Trophoblast cell (in vitro differentiated cells and primary cell): ENCODE measurements at regions not wholly inside any gene's neighbourhood (a gene's known extent, or its start where the extent isn't known, plus 50 kb on each side); places are given as distances from the start of the nearest gene placed in this dataset.
A peak's percentile ranks its signal among the peaks of the same experiment; 100 is the strongest.

Experiments used
- DNase-seq, 2 donors: peaks; one replicate each; pipeline ENCODE4 v3.0.0-alpha.2; 2016
- H2AFZ ChIP-seq: 2 replicates; pipeline ENCODE4 v1.6.1; 2013; ENCODE audit warnings: low read length, moderate library complexity, mild to moderate bottlenecking; ENCODE audit not compliant: insufficient read depth, poor library complexity
- H2AK5ac ChIP-seq: 2 replicates; pipeline ENCODE4 v1.6.1; 2013; ENCODE audit warnings: mild to moderate bottlenecking, low read length
- H2BK120ac ChIP-seq: 2 replicates; pipeline ENCODE4 v1.6.1; 2013; ENCODE audit warnings: low read length, mild to moderate bottlenecking, moderate library complexity; ENCODE audit not compliant: insufficient read depth, poor library complexity
- H2BK12ac ChIP-seq: 2 replicates; pipeline ENCODE4 v1.6.1; 2013; ENCODE audit warnings: mild to moderate bottlenecking, low read length, moderate library complexity
- H2BK5ac ChIP-seq: 2 replicates; pipeline ENCODE4 v1.6.1; 2013; ENCODE audit warnings: low read length, low read depth, moderate library complexity, mild to moderate bottlenecking; ENCODE audit not compliant: poor library complexity
- H3K14ac ChIP-seq: 2 replicates; pipeline ENCODE4 v1.6.1; 2013; ENCODE audit warnings: mild to moderate bottlenecking, low read length
- H3K18ac ChIP-seq: 2 replicates; pipeline ENCODE4 v1.6.1; 2013; ENCODE audit warnings: mild to moderate bottlenecking, low read length
- H3K23ac ChIP-seq: 2 replicates; pipeline ENCODE4 v1.6.1; 2013; ENCODE audit warnings: low read length
- H3K27ac ChIP-seq: 2 replicates; pipeline ENCODE4 v1.5.1; 2013; ENCODE audit warnings: low read depth, mild to moderate bottlenecking, inconsistent platforms, low read length, moderate library complexity
- H3K27me3 ChIP-seq: 2 replicates; pipeline ENCODE4 v1.6.1; 2013; ENCODE audit warnings: inconsistent platforms, mild to moderate bottlenecking, low read length, moderate library complexity; ENCODE audit not compliant: insufficient read depth
- H3K36me3 ChIP-seq, 2 experiments: 1 replicate in 1 of 2; 2 replicates in 1 of 2; pipeline ENCODE4 v1.6.1; 2013; ENCODE audit warnings: low read length in 2 of 2, mild to moderate bottlenecking in 2 of 2, moderate library complexity in 1 of 2; ENCODE audit not compliant: insufficient read depth in 2 of 2, control insufficient read depth in 1 of 2
- H3K4ac ChIP-seq: 2 replicates; pipeline ENCODE4 v1.6.1; 2013; ENCODE audit warnings: low read depth, mild to moderate bottlenecking, low read length, moderate library complexity
- H3K4me1 ChIP-seq, 2 experiments: 1 replicate in 1 of 2; 2 replicates in 1 of 2; pipeline ENCODE4 v1.6.1; 2013; ENCODE audit warnings: low read length in 2 of 2, mild to moderate bottlenecking in 2 of 2, moderate library complexity in 1 of 2; ENCODE audit not compliant: insufficient read depth in 2 of 2, control insufficient read depth in 1 of 2
- H3K4me2 ChIP-seq: 2 replicates; pipeline ENCODE4 v1.6.1; 2013; ENCODE audit warnings: inconsistent platforms, mild to moderate bottlenecking, low read length, moderate library complexity
- H3K4me3 ChIP-seq: 2 replicates; pipeline ENCODE4 v1.5.1; 2013; ENCODE audit warnings: mild to moderate bottlenecking, low read depth, low read length, inconsistent platforms
- H3K79me1 ChIP-seq: one replicate; pipeline ENCODE4 v1.6.1; 2013; ENCODE audit warnings: low read length
- H3K79me2 ChIP-seq: 2 replicates; pipeline ENCODE4 v1.6.1; 2013; ENCODE audit warnings: low read length, mild to moderate bottlenecking; ENCODE audit not compliant: control insufficient read depth, insufficient read depth, poor library complexity
- H3K9ac ChIP-seq: 2 replicates; pipeline ENCODE4 v1.6.1; 2013; ENCODE audit warnings: mild to moderate bottlenecking, low read length
- H3K9me3 ChIP-seq: 2 replicates; pipeline ENCODE4 v1.6.1; 2013; ENCODE audit warnings: low read depth, mild to moderate bottlenecking, control low read depth, inconsistent platforms, low read length; ENCODE audit not compliant: insufficient read depth
- H4K12ac ChIP-seq: 2 replicates; pipeline ENCODE4 v1.6.1; 2013; ENCODE audit warnings: low read depth, mild to moderate bottlenecking, low read length, moderate library complexity
- H4K8ac ChIP-seq: 2 replicates; pipeline ENCODE4 v1.6.1; 2013; ENCODE audit warnings: low read depth, mild to moderate bottlenecking, low read length, moderate library complexity
- H4K91ac ChIP-seq: one replicate; pipeline ENCODE4 v1.6.1; 2013; ENCODE audit warnings: low read depth, mild to moderate bottlenecking, low read length, moderate library complexity
- WGBS: extraction: QIAGEN DNeasy Blood & Tissue Kit; methylation state at CpG from one replicate; pipeline ENCODE4 v1.1.7; 2013; ENCODE audit warnings: missing lambda C conversion rate; ENCODE audit not compliant: insufficient read length, insufficient coverage; ENCODE audit errors: extremely low coverage; 5-methylcytosine and 5-hydroxymethylcytosine counted together

DNA sequence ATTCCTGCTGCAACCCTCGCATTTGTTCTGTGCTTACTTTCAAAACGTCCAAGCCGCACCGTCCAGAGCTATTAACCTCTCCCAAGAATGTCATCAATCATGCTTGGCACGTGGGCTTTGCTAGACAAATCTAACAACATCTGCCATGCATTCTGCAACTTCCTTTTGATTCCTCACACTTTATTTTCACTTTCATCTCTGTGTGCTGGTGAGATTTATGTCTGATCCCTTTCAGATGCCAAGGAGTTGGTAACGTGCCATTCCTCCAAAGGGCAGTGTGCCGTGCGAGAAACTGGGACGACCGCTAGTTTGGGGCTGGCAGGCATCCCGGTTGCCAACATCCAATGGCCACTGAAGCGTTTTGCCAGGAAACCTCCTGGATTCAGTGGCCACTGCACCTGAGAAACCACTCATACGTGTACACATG, 230.0 kb upstream of the PARD3B start:
- H2AK5ac ChIP-seq = no peak overlapping the region
- H3K27me3 ChIP-seq = no peaks in the 10 kb centered on the region
- no peak overlapping the region for H4K12ac ChIP-seq
- H4K8ac ChIP-seq = no peak overlapping the region
- H3K4me2 ChIP-seq = no peak overlapping the region
- H3K27ac ChIP-seq = no peak overlapping the region
- no peaks in the 10 kb centered on the region for H3K9me3 ChIP-seq
- no peaks in the 10 kb centered on the region for H3K79me1 ChIP-seq
- no peaks in the 10 kb centered on the region for H3K36me3 ChIP-seq
- no peak overlapping the region for H2BK12ac ChIP-seq
- no peak overlapping the region for H3K4ac ChIP-seq
- H3K4me1 ChIP-seq = no peaks in the 10 kb centered on the region
- no peak overlapping the region for H2AFZ ChIP-seq
- H3K23ac ChIP-seq = no peak overlapping the region
- no peak overlapping the region for H2BK120ac ChIP-seq
- no peak overlapping the region for H3K14ac ChIP-seq
- no peak overlapping the region for H3K4me3 ChIP-seq
- H3K79me2 ChIP-seq = no peaks in the 10 kb centered on the region
- H3K9ac ChIP-seq = no peak overlapping the region
- no peak overlapping the region for H4K91ac ChIP-seq
- H3K18ac ChIP-seq = no peak overlapping the region
- H2BK5ac ChIP-seq = no peak overlapping the region
- no CpG with 5 or more reads among the region's 13 CpGs for WGBS
- DNase-seq = peak in 1 of 2 donors; percentile 46

DNA sequence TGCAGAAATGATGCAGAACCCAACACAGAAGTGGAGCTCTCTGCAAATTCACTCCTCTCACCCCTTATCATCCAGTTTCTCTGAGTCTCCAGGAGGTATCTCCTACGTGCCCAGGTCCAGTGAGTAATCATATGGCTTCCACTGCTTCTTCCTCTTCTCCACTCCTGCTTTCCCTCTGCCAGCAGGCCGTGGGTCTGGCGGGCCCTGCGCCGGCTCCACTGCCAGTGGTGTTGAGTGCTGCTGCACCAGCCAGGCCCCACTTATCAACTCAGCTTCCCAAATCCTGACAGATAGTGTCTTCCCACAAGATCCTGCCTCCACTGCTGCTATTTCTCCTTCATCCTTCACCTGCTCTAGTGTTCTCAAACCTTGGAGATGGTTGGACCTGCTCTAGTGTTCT, 227.6 kb upstream of the PARD3B start:
- H3K9me3 ChIP-seq = no peaks in the 10 kb centered on the region
- H3K27me3 ChIP-seq = no peaks in the 10 kb centered on the region
- no CpG with 5 or more reads among the region's 5 CpGs for WGBS
- H3K4me2 ChIP-seq = no peak overlapping the region
- H3K4ac ChIP-seq = no peak overlapping the region
- no peak overlapping the region for H4K12ac ChIP-seq
- no peak for DNase-seq
- no peak overlapping the region for H4K91ac ChIP-seq
- H2BK12ac ChIP-seq = no peak overlapping the region
- no peak overlapping the region for H3K18ac ChIP-seq
- no peak overlapping the region for H4K8ac ChIP-seq
- no peak overlapping the region for H3K4me3 ChIP-seq
- H3K27ac ChIP-seq = no peak overlapping the region
- no peaks in the 10 kb centered on the region for H3K79me1 ChIP-seq
- H2AFZ ChIP-seq = no peak overlapping the region
- no peak overlapping the region for H2AK5ac ChIP-seq
- no peak overlapping the region for H2BK120ac ChIP-seq
- H3K36me3 ChIP-seq = no peaks in the 10 kb centered on the region
- no peaks in the 10 kb centered on the region for H3K79me2 ChIP-seq
- H3K4me1 ChIP-seq = no peaks in the 10 kb centered on the region
- no peak overlapping the region for H3K9ac ChIP-seq
- no peak overlapping the region for H3K23ac ChIP-seq
- no peak overlapping the region for H2BK5ac ChIP-seq
- H3K14ac ChIP-seq = no peak overlapping the region

DNA sequence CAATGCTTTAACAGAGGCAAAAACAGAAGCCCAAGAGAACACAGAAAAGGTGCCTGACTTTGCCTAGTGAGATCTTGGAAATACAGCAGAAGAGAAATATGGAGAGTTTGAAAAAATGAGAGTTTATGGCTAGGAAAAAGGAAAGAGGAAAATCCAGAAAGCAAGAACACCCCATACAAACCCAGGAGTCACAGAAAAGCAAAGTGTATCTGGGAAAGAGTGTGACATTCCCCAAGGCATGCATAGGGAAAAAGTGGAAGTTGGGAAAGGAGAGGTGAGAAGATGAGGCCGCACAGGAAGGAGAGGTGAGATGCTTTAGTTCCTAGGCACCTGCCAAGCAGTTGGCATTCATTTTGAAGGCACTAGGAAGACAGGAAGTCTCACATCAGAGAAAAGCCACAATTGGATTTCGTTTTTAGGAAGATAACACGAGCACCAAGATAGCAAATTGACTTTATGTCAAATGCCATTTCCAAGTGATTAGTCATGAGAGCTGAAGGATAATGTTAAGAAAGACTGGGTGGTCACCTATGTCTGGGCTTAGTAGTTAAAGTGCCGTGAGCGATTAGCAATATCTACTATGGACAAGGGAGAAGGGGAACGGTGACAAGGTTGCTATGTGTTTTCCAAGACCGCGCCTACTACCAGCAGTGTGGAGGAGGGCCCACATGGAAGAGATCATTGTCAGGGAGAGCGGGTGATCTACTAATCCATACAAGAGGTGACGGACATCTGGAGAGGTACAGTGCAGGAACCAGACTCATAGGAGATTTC, 224.1 kb upstream of the PARD3B start:
- H3K36me3 ChIP-seq = no peaks in the 10 kb centered on the region
- H2AK5ac ChIP-seq = no peak overlapping the region
- no peak overlapping the region for H3K9ac ChIP-seq
- no peak overlapping the region for H2AFZ ChIP-seq
- H3K23ac ChIP-seq = no peak overlapping the region
- DNase-seq = peak; percentile 66 to 73
- no peak overlapping the region for H3K14ac ChIP-seq
- no peak overlapping the region for H3K18ac ChIP-seq
- no CpG with 5 or more reads among the region's 10 CpGs for WGBS
- no peak overlapping the region for H3K4me3 ChIP-seq
- H3K4ac ChIP-seq = no peak overlapping the region
- H2BK12ac ChIP-seq = no peak overlapping the region
- H3K27ac ChIP-seq = no peak overlapping the region
- no peak overlapping the region for H4K91ac ChIP-seq
- no peak overlapping the region for H4K8ac ChIP-seq
- no peaks in the 10 kb centered on the region for H3K4me1 ChIP-seq
- no peaks in the 10 kb centered on the region for H3K79me2 ChIP-seq
- H3K9me3 ChIP-seq = no peaks in the 10 kb centered on the region
- no peak overlapping the region for H2BK120ac ChIP-seq
- no peak overlapping the region for H3K4me2 ChIP-seq
- H3K27me3 ChIP-seq = no peaks in the 10 kb centered on the region
- no peak overlapping the region for H2BK5ac ChIP-seq
- no peak overlapping the region for H4K12ac ChIP-seq
- no peaks in the 10 kb centered on the region for H3K79me1 ChIP-seq

DNA sequence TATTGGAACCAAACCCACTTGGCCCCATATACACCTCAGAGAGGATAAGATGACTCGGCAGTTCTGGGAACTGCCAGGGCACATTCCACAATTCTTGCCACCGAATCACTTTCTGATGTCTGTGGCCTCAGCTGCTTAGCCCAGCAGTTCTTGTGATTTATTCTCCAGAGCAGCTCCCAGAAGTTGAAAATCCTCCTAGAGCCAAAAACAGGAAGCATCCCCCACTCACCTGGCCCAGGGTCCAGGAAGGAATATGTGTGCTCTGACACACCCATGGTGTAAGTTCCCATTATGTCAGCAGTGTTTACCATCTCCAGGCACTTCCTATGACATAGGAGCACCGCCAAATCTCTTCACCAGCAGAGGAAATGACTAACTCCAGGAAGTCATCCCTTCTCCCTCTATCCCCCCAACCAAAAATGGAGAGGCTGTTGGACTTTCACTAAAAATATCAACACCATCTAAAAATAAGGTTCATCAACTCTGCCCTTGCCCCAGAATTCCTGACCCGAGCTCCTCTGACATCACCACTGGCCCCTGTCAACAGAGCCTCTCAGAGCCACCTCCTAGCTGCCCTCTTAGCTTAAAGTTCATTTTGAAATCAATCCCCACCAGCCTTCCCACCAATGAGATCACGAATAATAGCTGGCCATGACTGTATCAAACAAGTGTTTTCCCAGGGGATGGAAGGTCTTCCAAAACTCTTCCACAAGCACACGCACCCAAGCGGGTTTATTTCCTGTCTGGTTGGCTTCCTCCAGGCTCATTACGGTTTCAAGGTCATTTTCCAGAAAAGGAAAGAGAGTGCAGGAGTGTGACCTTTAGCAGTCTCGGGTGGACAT, 223.1 kb upstream of the PARD3B start:
- no CpG with 5 or more reads among the region's 9 CpGs for WGBS
- H2BK12ac ChIP-seq = no peak overlapping the region
- peak; percentile 22 to 54 for DNase-seq
- no peak overlapping the region for H2BK5ac ChIP-seq
- H3K4me2 ChIP-seq = no peak overlapping the region
- H3K14ac ChIP-seq = no peak overlapping the region
- H3K9me3 ChIP-seq = no peaks in the 10 kb centered on the region
- no peak overlapping the region for H3K23ac ChIP-seq
- H4K12ac ChIP-seq = no peak overlapping the region
- H3K79me2 ChIP-seq = no peaks in the 10 kb centered on the region
- H4K91ac ChIP-seq = no peak overlapping the region
- no peaks in the 10 kb centered on the region for H3K79me1 ChIP-seq
- H3K27me3 ChIP-seq = no peaks in the 10 kb centered on the region
- no peaks in the 10 kb centered on the region for H3K36me3 ChIP-seq
- H2BK120ac ChIP-seq = no peak overlapping the region
- H3K4me3 ChIP-seq = no peak overlapping the region
- H4K8ac ChIP-seq = no peak overlapping the region
- no peak overlapping the region for H3K18ac ChIP-seq
- H2AK5ac ChIP-seq = no peak overlapping the region
- no peak overlapping the region for H3K27ac ChIP-seq
- no peak overlapping the region for H2AFZ ChIP-seq
- H3K4me1 ChIP-seq = no peaks in the 10 kb centered on the region
- no peak overlapping the region for H3K9ac ChIP-seq
- no peak overlapping the region for H3K4ac ChIP-seq
